GM12892 (cell line): ENCODE measurements at regions not wholly inside any gene's neighbourhood (a gene's known extent, or its start where the extent isn't known, plus 50 kb on each side); places are given as distances from the start of the nearest gene placed in this dataset.

ENCODE experiments used
- DNase-seq: peaks from one replicate; pipeline ENCODE4 v3.0.0; 2011; ENCODE audit not compliant: insufficient read length
- FAIRE-seq: peaks from 2 replicates; lab custom pipeline; 2011; peaks lifted over from hg19 to GRCh38; lab: Jason Lieb, UNC
- POLR2A ChIP-seq: IDR thresholded peaks from 2 replicates; pipeline ENCODE4 v1.6.1; 2011; ENCODE audit warnings: low read depth, low read length, control low read depth
- POLR2AphosphoS5 ChIP-seq: IDR thresholded peaks from 2 replicates; pipeline ENCODE4 v1.6.1; 2011; ENCODE audit warnings: low read depth, low read length, control low read depth
- TAF1 ChIP-seq: IDR thresholded peaks from 2 replicates; pipeline ENCODE4 v1.6.1; 2011; ENCODE audit warnings: low read depth, mild to moderate bottlenecking, control low read depth, low read length, borderline replicate concordance

- DNase-seq (no peak), FAIRE-seq (no peak)
- TF ChIP-seq POLR2A (no peak), POLR2AphosphoS5 (no peak), TAF1 (no peak)
Observed at GRCh38 chr11:15557457-15558230, 442.9 kb downstream of the INSC start.

- FAIRE-seq (no peak), DNase-seq (no peak)
- TF ChIP-seq POLR2AphosphoS5, result no peak
- no peak for TF ChIP-seq TAF1
- no peak for TF ChIP-seq POLR2A
Observed at GRCh38 chr11:15558513-15559181, 443.9 kb downstream of the INSC start.

DNA sequence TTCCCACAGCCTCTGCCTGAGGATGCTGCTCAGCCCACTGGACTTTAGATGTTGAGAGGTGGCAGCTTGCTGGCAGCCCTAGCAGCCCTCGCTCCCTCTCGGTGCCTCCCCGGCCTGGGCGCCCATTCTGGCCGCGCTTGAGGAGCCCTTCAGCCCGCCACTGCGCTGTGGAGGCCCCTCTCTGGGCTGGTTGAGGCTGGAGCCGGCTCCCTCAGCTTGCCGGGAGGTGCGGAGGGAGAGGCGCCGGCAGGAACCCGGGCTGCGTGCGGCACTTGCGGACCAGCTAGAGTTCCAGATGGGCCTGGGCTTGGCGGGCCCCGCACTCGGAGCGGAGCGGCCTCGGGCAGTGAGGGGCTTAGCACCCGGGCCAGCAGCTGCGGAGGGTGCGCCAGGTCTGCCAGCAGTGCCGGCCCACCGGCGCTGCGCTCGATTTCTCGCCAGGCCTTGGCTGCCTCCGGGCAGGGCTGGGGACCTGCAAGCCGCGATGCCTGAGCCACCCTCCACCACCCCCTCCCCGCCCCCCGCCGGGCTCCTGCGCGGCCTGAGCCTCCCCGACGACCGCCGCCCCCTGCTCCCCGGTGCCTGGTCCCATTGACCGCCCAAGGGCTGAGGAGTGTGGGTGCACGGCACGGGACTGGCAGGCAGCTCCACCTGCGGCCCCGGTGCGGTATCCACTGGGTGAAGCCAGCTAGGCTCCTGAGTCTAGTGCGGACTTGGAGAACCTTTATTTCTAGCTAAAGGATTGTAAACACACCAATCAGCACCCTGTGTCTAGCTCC is 446.2 kb downstream of the INSC start:
- no peak for FAIRE-seq
- no peak for TF ChIP-seq POLR2A
- no peak for TF ChIP-seq POLR2AphosphoS5
- DNase-seq, result no peak

- no peak for DNase-seq
- FAIRE-seq, result no peak
- TF ChIP-seq POLR2AphosphoS5, result no peak
Observed at GRCh38 chr11:15562230-15562629, 447.5 kb downstream of the INSC start.

- DNase-seq (no peak), FAIRE-seq (no peak)
- TF ChIP-seq POLR2AphosphoS5 (no peak), POLR2A (no peak), TAF1 (no peak)
Observed at GRCh38 chr11:15563054-15563453, 448.3 kb downstream of the INSC start.

DNA sequence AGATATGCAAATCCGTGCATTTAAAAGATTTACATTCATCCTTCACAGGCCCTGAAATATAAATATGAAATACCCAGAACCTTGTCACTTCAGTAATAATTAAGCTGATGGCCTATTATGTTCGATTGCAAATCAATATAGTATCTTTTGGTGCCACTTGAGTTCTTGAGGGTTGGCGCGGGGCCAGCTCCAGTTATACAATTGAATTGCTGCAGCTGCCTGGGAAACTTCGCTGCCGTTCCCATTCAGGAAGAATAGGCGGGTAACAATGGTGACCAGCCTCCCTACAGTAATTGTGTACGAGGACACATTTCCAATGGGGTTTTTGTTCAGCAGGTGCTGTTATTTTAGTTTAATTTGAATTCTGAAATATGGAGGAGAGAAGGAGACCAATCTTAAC is 451.2 kb downstream of the INSC start:
- TF ChIP-seq POLR2A (no peak), POLR2AphosphoS5 (no peak), TAF1 (no peak)
- FAIRE-seq (no peak), DNase-seq (no peak)

DNA sequence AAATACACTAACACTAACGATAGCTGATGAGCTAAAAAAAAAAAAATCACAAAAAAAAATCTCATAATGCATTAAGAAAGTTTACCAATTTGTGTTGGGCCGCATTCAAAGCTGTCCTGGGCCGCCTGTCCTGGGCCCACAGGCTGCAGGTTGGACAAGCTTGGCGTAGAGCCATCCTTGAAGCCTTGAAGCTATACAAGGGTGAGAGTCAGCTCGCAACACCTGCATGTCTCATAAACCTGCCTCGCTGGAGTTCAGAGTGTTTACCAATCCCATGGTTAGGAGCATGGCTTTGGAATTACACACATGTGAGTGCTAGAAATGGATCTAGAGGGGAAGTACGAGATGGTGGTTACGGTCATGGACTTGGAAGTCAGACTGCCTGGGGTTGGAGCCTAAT is 453.7 kb downstream of the INSC start:
- DNase-seq, result no peak
- no peak for FAIRE-seq
- TF ChIP-seq POLR2A (no peak), POLR2AphosphoS5 (no peak), TAF1 (no peak)

DNA sequence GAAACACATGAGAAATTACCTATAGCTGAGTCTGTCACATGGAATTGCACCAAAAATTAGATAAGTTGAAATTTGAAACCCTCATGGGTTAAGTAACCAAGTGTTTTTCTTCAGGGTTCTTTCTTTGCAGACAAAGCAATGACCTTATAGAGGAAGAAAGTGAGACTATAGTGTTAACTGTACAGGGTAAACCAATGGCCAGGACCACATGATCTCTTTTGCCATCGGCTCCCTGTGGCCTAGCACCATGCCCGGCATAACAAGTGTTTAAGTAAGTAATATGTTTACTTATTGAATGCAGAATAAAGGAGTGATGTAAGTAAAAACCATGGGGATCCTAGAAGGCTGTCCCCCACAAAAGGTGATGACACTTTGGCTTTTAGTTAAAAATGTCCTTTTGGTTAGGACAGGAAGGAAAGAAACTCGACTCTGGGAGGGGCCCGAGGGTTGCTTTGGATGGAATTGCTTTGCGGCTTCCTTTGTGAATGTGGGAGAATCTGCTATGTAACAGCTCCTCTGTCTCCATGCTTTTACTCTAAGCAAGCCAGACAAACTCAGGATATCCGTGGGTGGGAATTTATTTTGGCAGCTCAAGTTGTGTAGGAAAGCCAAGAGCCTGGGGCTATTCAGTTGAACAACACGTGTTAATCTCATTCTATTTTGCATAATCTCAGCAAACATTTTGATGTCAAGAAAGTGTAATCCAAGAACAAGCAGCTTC is 454.7 kb downstream of the INSC start:
- TF ChIP-seq POLR2A, result no peak
- no peak for TF ChIP-seq POLR2AphosphoS5
- no peak for TF ChIP-seq TAF1
- FAIRE-seq, result no peak
- DNase-seq, result no peak

DNA sequence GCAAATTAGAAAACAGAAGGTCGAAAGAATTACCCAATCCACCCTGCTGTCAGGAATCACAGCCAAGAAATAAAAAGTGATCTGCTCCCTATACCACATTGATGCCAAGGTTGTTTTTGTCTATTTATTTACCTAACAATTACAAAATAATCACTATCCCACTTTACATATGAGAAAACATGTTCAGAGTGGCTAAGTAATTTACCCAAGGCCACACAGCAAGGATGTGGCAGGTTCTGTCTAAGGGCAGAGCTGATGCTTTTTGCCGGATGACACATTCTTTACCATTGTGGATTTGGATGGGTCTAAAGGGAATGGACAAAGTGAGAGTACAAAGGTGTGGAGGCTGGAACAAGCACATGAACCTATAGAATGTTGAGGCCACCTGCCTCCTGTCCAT is 460.7 kb downstream of the INSC start:
- FAIRE-seq (no peak), DNase-seq (no peak)
- TF ChIP-seq POLR2A, result no peak
- TF ChIP-seq TAF1, result no peak
- no peak for TF ChIP-seq POLR2AphosphoS5

DNA sequence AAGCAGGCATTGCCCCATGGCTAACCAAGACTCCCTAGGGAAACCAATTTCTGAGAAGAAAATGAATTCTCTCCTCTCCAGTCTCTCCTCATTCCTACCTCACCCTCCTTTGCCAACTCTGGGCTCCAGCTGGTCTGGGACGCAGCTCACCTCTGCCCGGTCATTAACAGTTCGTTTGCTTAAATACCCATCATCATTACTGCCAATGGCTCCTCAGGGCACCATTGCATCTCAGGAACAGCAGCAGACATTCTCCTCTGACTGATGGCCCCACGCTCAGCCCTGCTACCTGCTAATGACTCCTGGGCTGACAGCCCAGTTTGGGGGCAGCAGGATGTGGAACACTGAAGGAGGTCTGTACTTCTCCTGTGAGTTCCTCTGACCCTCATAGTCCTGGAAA is 462.0 kb downstream of the INSC start:
- TF ChIP-seq TAF1 (no peak), POLR2A (no peak)
- DNase-seq (no peak), FAIRE-seq (no peak)

GRCh38 chr11:15577519-15577918 is 462.8 kb downstream of the INSC start:
- no peak for TF ChIP-seq POLR2A
- no peak for TF ChIP-seq TAF1
- no peak for TF ChIP-seq POLR2AphosphoS5
- DNase-seq, result no peak
- no peak for FAIRE-seq

GRCh38 chr11:15579287-15580001 is 464.7 kb downstream of the INSC start:
- FAIRE-seq (no peak), DNase-seq (no peak)
- TF ChIP-seq TAF1 (no peak), POLR2A (no peak), POLR2AphosphoS5 (no peak)
